22Rv1 (cell line): ENCODE measurements at regions not wholly inside any gene's neighbourhood (a gene's known extent, or its start where the extent isn't known, plus 50 kb on each side); places are given as distances from the start of the nearest gene placed in this dataset.

Source experiments
- H3K27ac ChIP-seq: fragments of 450-650 bp; 2 replicates; pipeline ENCODE4 v1.5.1; 2017
- CTCF ChIP-seq: fragments of 450-650 bp; IDR thresholded peaks from 2 replicates; pipeline ENCODE4 v1.5.1; 2017; ENCODE audit warnings: mild to moderate bottlenecking
- ZFX ChIP-seq: fragments of 450-650 bp; IDR thresholded peaks from 2 replicates; pipeline ENCODE4 v1.6.1; 2017; ENCODE audit warnings: antibody characterized with exemption, borderline replicate concordance

- no peak overlapping the region for H3K27ac ChIP-seq
- TF ChIP-seq ZFX (no peak), CTCF (no peak)
These were observed 291.6 kb upstream of the PPP2R2D start for GRCh38 chr10:131609176-131609575.

- no peak overlapping the region for H3K27ac ChIP-seq
- TF ChIP-seq CTCF (no peak), ZFX (no peak)
These were observed 285.7 kb upstream of the PPP2R2D start for GRCh38 chr10:131615150-131615549.

- H3K27ac ChIP-seq, result no peak overlapping the region
- TF ChIP-seq CTCF (no peak), ZFX (no peak)
These were observed 284.8 kb upstream of the PPP2R2D start for GRCh38 chr10:131616040-131616439.

GRCh38 chr10:131617113-131617858 lies 283.5 kb upstream of the PPP2R2D start:
- H3K27ac ChIP-seq, result no peak overlapping the region
- TF ChIP-seq ZFX (no peak), CTCF (no peak)

GRCh38 chr10:131618587-131619267 lies 282.1 kb upstream of the PPP2R2D start:
- TF ChIP-seq ZFX (no peak), CTCF (no peak)
- no peak overlapping the region for H3K27ac ChIP-seq

GRCh38 chr10:131620314-131620713 lies 280.5 kb upstream of the PPP2R2D start:
- no peak overlapping the region for H3K27ac ChIP-seq
- TF ChIP-seq CTCF (no peak), ZFX (no peak)

- no peak overlapping the region for H3K27ac ChIP-seq
- TF ChIP-seq ZFX (no peak), CTCF (no peak)
These were observed 279.9 kb upstream of the PPP2R2D start for GRCh38 chr10:131620904-131621303.
